Kasumi-1 (cell line): ENCODE measurements at regions not wholly inside any gene's neighbourhood (a gene's known extent, or its start where the extent isn't known, plus 50 kb on each side); places are given as distances from the start of the nearest gene placed in this dataset.

Experiments used
- DNase-seq, 2 experiments: peaks; one replicate each; lab custom pipeline; 2025; lab: John Stamatoyannopoulos, UW

- no peak for DNase-seq
Observed at GRCh38 chr11:81421251-81421860, 1312.3 kb downstream of the FAM181B start.

- DNase-seq = no peak
Observed at GRCh38 chr11:81420668-81421250, 1312.9 kb downstream of the FAM181B start.

GRCh38 chr11:81397316-81397715 lies 1336.3 kb downstream of the FAM181B start:
- DNase-seq = no peak

GRCh38 chr11:81394311-81394710 lies 1339.4 kb downstream of the FAM181B start:
- no peak for DNase-seq

- no peak for DNase-seq
Observed at GRCh38 chr11:81388326-81388725, 1345.3 kb downstream of the FAM181B start.

- no peak for DNase-seq
Observed at GRCh38 chr11:81380395-81380794, 1353.3 kb downstream of the FAM181B start.

- no peak for DNase-seq
Observed at GRCh38 chr11:81377418-81377817, 1356.2 kb downstream of the FAM181B start.

GRCh38 chr11:81373986-81374385 lies 1359.7 kb downstream of the FAM181B start:
- no peak for DNase-seq

GRCh38 chr11:81368192-81368591 lies 1365.5 kb downstream of the FAM181B start:
- DNase-seq = no peak

GRCh38 chr11:81365496-81365895 lies 1368.2 kb downstream of the FAM181B start:
- DNase-seq = no peak

- no peak for DNase-seq
Observed at GRCh38 chr11:81359476-81359875, 1374.2 kb downstream of the FAM181B start.

GRCh38 chr11:81345609-81346008 lies 1388.1 kb downstream of the FAM181B start:
- no peak for DNase-seq

- no peak for DNase-seq
Observed at GRCh38 chr11:81342966-81343365, 1390.7 kb downstream of the FAM181B start.

- no peak for DNase-seq
Observed at GRCh38 chr11:81340225-81340624, 1393.4 kb downstream of the FAM181B start.

GRCh38 chr11:81339521-81339920 lies 1394.1 kb downstream of the FAM181B start:
- no peak for DNase-seq

- no peak for DNase-seq
Observed at GRCh38 chr11:81337756-81338155, 1395.9 kb downstream of the FAM181B start.

GRCh38 chr11:81332276-81332675 lies 1401.4 kb downstream of the FAM181B start:
- no peak for DNase-seq

- no peak for DNase-seq
Observed at GRCh38 chr11:81331611-81332235, 1401.9 kb downstream of the FAM181B start.

GRCh38 chr11:81331088-81331487 lies 1402.6 kb downstream of the FAM181B start:
- no peak for DNase-seq

- DNase-seq = no peak
Observed at GRCh38 chr11:81303038-81303664, 1430.5 kb downstream of the FAM181B start.

GRCh38 chr11:81301166-81301830 lies 1432.4 kb downstream of the FAM181B start:
- no peak for DNase-seq

- no peak for DNase-seq
Observed at GRCh38 chr11:81286959-81287358, 1446.7 kb downstream of the FAM181B start.

GRCh38 chr11:81286550-81286949 lies 1447.1 kb downstream of the FAM181B start:
- DNase-seq = no peak
